ENCODE measurements at regions not wholly inside any gene's neighbourhood (a gene's known extent, or its start where the extent isn't known, plus 50 kb on each side); places are given as distances from the start of the nearest gene placed in this dataset.

- BruUV-seq (replicated peaks) = no TSS peak
- H3K4me1 ChIP-seq (ENCODE audit: control insufficient read depth, insufficient read depth, low read length) = no peaks in the 10 kb centered on the region; the same call in 1 of the 2 replicates
- ATAC-seq (no peak), DNase-seq (ENCODE audit: low read depth, low spot score) (no peak)
- no peaks in the 10 kb centered on the region for H3K9me3 ChIP-seq (ENCODE audit: control insufficient read depth, insufficient read depth, low read depth, low read length)
- H3K27ac ChIP-seq (ENCODE audit: low read length) = no peak overlapping the region
- ChIA-PET POLR2A (no interaction called here), CTCF (no interaction called here)
- no peak overlapping the region for H3K4me3 ChIP-seq (ENCODE audit: low read depth in 2 of 2, low read length in 2 of 2)
- H3K36me3 ChIP-seq (ENCODE audit: control insufficient read depth, insufficient read depth, low read length) = no peaks in the 10 kb centered on the region
- H3K27me3 ChIP-seq (ENCODE audit: control insufficient read depth, insufficient read depth, low read length) = no peaks in the 10 kb centered on the region
- intact Hi-C loops (cut with micrococcal nuclease; ENCODE audit: unreplicated experiment) (no loop called here), in situ Hi-C loops (cut with HindIII; ENCODE audit: low pct_unique_long_range_greater_than_20kb, low sequenced_read_pairs) (no loop called here)
- TF ChIP-seq TCF7L2 (IDR thresholded peaks at IDR 0.05; ENCODE audit: low read depth, low read length) = no peak
- no peak for TF ChIP-seq SIN3A (IDR thresholded peaks at IDR 0.05; ENCODE audit: borderline replicate concordance, insufficient read depth, low read depth, low read length)
- no peak for TF ChIP-seq CTCF (IDR thresholded peaks at IDR 0.05)
- TF ChIP-seq, protein P1, sequence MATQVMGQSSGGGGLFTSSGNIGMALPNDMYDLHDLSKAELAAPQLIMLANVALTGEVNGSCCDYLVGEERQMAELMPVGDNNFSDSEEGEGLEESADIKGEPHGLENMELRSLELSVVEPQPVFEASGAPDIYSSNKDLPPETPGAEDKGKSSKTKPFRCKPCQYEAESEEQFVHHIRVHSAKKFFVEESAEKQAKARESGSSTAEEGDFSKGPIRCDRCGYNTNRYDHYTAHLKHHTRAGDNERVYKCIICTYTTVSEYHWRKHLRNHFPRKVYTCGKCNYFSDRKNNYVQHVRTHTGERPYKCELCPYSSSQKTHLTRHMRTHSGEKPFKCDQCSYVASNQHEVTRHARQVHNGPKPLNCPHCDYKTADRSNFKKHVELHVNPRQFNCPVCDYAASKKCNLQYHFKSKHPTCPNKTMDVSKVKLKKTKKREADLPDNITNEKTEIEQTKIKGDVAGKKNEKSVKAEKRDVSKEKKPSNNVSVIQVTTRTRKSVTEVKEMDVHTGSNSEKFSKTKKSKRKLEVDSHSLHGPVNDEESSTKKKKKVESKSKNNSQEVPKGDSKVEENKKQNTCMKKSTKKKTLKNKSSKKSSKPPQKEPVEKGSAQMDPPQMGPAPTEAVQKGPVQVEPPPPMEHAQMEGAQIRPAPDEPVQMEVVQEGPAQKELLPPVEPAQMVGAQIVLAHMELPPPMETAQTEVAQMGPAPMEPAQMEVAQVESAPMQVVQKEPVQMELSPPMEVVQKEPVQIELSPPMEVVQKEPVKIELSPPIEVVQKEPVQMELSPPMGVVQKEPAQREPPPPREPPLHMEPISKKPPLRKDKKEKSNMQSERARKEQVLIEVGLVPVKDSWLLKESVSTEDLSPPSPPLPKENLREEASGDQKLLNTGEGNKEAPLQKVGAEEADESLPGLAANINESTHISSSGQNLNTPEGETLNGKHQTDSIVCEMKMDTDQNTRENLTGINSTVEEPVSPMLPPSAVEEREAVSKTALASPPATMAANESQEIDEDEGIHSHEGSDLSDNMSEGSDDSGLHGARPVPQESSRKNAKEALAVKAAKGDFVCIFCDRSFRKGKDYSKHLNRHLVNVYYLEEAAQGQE (IDR thresholded peaks at IDR 0.05; ENCODE audit: insufficient read depth in 1 of 2, low read depth in 2 of 2, low read length in 1 of 2) = no peak
- no peak for TF ChIP-seq POLR2AphosphoS5 (IDR thresholded peaks at IDR 0.05; ENCODE audit: low read depth, low read length)
Measured at GRCh38 chr20:11302436-11302835, 615.3 kb upstream of the BTBD3 start.

DNA sequence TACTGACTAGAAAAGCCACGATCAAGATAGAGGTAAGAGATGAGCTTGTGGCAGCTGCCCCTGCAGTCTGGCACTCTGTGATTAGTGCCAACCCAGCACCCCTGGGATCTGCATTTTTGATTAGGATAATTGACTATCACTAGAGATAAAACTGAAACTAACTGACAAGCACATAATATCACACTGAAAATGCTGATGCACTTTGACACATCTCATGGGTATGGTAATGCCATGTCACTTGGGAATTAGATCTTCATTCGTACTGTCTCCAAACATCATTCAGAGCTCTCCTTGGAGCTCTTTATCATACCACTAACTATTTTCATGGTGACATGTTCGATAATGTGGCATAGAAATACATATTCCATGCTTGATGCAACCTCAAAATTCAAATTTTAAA is 612.9 kb upstream of the BTBD3 start:
- Histone ChIP-seq H3K27ac (ENCODE audit: low read length) (no peak overlapping the region), H3K27me3 (ENCODE audit: control insufficient read depth, insufficient read depth, low read length) (no peaks in the 10 kb centered on the region), H3K36me3 (ENCODE audit: control insufficient read depth, insufficient read depth, low read length) (no peaks in the 10 kb centered on the region), H3K4me1 (ENCODE audit: control insufficient read depth, insufficient read depth, low read length) (no peaks in the 10 kb centered on the region; the same call in 1 of the 2 replicates), H3K4me3 (ENCODE audit: low read depth in 2 of 2, low read length in 2 of 2) (no peak overlapping the region), H3K9me3 (ENCODE audit: control insufficient read depth, insufficient read depth, low read depth, low read length) (no peaks in the 10 kb centered on the region)
- in situ Hi-C loops (cut with HindIII; ENCODE audit: low pct_unique_long_range_greater_than_20kb, low sequenced_read_pairs) = no loop called here
- no TSS peak for BruUV-seq (replicated peaks)
- CTCF ChIA-PET = no interaction called here
- intact Hi-C loops (cut with micrococcal nuclease; ENCODE audit: unreplicated experiment) = no loop called here
- no peak for TF ChIP-seq SIN3A (IDR thresholded peaks at IDR 0.05; ENCODE audit: borderline replicate concordance, insufficient read depth, low read depth, low read length)
- no peak for TF ChIP-seq CTCF (IDR thresholded peaks at IDR 0.05)
- TF ChIP-seq, protein P1 (IDR thresholded peaks at IDR 0.05; ENCODE audit: insufficient read depth in 1 of 2, low read depth in 2 of 2, low read length in 1 of 2) = no peak
- no peak for TF ChIP-seq TCF7L2 (IDR thresholded peaks at IDR 0.05; ENCODE audit: low read depth, low read length)
- TF ChIP-seq POLR2AphosphoS5 (IDR thresholded peaks at IDR 0.05; ENCODE audit: low read depth, low read length) = no peak
- POLR2A ChIA-PET = no interaction called here
- DNase-seq (ENCODE audit: low read depth, low spot score) (no peak), ATAC-seq (no peak)

All from Panc1 (cell line).